IMR-90 (cell line): ENCODE measurements at regions not wholly inside any gene's neighbourhood (a gene's known extent, or its start where the extent isn't known, plus 50 kb on each side); places are given as distances from the start of the nearest gene placed in this dataset.

ENCODE experiments used
- CTCF ChIP-seq: conservative IDR thresholded peaks from 2 replicates; pipeline ENCODE4 v1.5.1; 2012; ENCODE audit warnings: mild to moderate bottlenecking, low read depth, low read length, improper control_type of control experiment
- MAFK ChIP-seq: IDR thresholded peaks from 2 replicates; pipeline ENCODE4 v1.6.1; 2012; ENCODE audit warnings: low read depth, low read length, improper control_type of control experiment
- POLR2A ChIP-seq: IDR thresholded peaks from 2 replicates; pipeline ENCODE4 v1.6.1; 2012; ENCODE audit warnings: mild to moderate bottlenecking, low read depth, low read length
- RAD21 ChIP-seq: IDR thresholded peaks from 2 replicates; pipeline ENCODE4 v1.6.1; 2012; ENCODE audit warnings: low read length, improper control_type of control experiment
- USF2 ChIP-seq: fragments of 150-350 bp; IDR thresholded peaks from 2 replicates; pipeline ENCODE4 v1.6.1; 2017; ENCODE audit warnings: mild to moderate bottlenecking, antibody characterized with exemption, low read length, low read depth

DNA sequence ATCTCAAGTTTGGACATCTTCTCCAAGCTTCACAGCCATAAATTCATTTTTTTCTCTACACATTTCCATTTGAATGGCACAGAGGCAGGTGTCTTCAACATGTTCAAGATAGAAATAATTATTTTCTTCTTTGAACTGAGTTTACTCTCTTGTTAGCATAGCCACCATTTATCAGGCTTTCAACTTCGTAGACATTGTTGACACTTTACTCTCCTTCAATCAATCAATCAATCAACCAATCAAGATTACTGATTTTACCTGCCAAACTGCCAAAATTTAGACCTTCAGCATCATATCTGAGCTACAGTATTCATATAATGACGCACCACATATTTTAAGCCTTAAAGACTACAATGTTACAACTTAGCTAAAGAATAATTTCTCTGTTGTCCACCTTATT lies 300.1 kb upstream of the LUZP2 start:
- TF ChIP-seq USF2: no peak
- no peak for TF ChIP-seq CTCF
- no peak for TF ChIP-seq POLR2A
- TF ChIP-seq RAD21: no peak
- TF ChIP-seq MAFK: no peak
